ENCODE measurements at regions not wholly inside any gene's neighbourhood (a gene's known extent, or its start where the extent isn't known, plus 50 kb on each side); places are given as distances from the start of the nearest gene placed in this dataset.
"Not testable (repeated sequence)": the region's sequence is repeated elsewhere in the genome, so short reads cannot be mapped to it uniquely, and the experiment has no call there.

- ATAC-seq (ENCODE audit: low read depth in 2 of 2); H3K4me3 Mint-ChIP-seq; H3K36me3 Mint-ChIP-seq: not testable (repeated sequence)
These were observed 77.5 kb upstream of the RGPD5 start for GRCh38 chr2:109716596-109716995.

GRCh38 chr2:109718139-109718538 lies 76.0 kb upstream of the RGPD5 start:
- H3K27ac Mint-ChIP-seq: no peak overlapping the region
- ATAC-seq (ENCODE audit: low read depth in 2 of 2) (no peak), DNase-seq (no peak)
- no peaks in the 10 kb centered on the region for H3K36me3 Mint-ChIP-seq
- no peak overlapping the region for H3K4me3 Mint-ChIP-seq
- peaks cover 0 to 12% (median 9%) of the 10 kb centered on the region in 3 donors for H3K27me3 Mint-ChIP-seq
- H3K4me1 Mint-ChIP-seq: no peaks in the 10 kb centered on the region
- peaks cover 4 to 14% (median 5%) of the 10 kb centered on the region in 7 donors for H3K9me3 Mint-ChIP-seq

More at GRCh38 chr2:109716596-109716995, 77.5 kb upstream of the RGPD5 start:
- H3K9me3 Mint-ChIP-seq, H3K27ac Mint-ChIP-seq, DNase-seq, H3K4me1 Mint-ChIP-seq, H3K27me3 Mint-ChIP-seq: not testable (repeated sequence)

DNA sequence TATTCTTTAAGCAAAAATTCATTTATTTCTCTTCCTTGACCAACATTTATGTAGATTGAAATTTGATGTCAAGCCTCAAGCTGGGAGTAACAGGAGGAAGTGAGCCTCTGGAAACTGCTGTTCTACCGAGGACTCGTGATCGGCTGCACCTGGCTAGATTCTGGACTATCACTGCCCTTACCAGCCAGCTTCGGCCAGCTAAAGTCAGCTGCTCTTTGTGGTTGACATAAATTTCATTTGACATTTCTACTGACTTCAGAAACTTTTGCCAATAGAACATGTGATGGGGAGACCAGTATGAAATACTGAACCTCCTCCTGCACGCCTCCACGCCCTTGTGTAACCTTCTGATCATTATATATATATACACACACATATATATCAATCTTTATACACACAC lies 74.2 kb upstream of the RGPD5 start:
- Mint-ChIP-seq H3K27ac (no peak overlapping the region), H3K4me3 (no peak overlapping the region), H3K27me3 (peaks cover 9 to 27% (median 9%) of the 10 kb centered on the region in 3 donors), H3K36me3 (no peaks in the 10 kb centered on the region), H3K4me1 (no peaks in the 10 kb centered on the region), H3K9me3 (peaks cover 4 to 16% (median 8%) of the 10 kb centered on the region in 7 donors)
- ATAC-seq (ENCODE audit: low read depth in 2 of 2) (no peak), DNase-seq (no peak)

DNA sequence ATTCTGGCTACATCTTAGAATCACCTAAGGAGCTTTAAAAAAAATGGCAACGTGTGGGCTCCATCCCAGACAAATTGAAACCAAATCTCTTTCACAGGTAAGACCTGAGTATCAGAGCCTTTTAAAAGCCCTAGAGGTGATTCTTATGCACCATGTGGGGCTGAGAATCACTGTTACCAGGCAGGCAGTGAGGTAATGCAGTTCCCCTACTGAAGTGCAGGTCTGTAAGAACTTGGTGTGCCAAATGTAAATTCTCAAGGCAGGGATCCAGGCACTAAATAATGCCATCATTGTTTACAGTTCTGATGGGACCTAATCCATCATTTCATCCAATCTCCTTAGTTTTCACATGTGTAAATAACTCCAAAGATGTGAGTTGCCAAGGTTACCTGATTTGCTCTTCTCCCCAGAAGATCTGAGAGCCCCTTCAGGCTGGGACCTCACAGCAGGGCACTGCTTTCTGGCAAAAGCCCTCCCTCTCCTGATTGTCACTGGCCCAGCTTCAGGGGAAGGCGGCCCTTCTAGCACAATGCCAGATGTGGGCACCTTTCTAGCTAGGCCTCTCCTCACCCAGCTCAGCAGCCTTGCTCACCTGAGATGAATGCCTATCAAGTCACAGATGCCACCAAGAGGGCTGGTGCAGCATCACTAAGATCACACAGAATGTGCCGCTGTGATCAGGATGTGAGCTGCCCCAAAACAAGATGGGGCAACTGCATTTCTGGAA lies 73.6 kb upstream of the RGPD5 start:
- H3K9me3 Mint-ChIP-seq: peaks cover 4 to 16% (median 8%) of the 10 kb centered on the region in 7 donors
- H3K4me3 Mint-ChIP-seq: no peak overlapping the region
- H3K36me3 Mint-ChIP-seq: no peaks in the 10 kb centered on the region
- ATAC-seq (ENCODE audit: low read depth in 2 of 2) (no peak), DNase-seq (no peak)
- peaks cover 9 to 33% (median 14%) of the 10 kb centered on the region in 3 donors for H3K27me3 Mint-ChIP-seq
- H3K27ac Mint-ChIP-seq: no peak overlapping the region
- no peaks in the 10 kb centered on the region for H3K4me1 Mint-ChIP-seq

DNA sequence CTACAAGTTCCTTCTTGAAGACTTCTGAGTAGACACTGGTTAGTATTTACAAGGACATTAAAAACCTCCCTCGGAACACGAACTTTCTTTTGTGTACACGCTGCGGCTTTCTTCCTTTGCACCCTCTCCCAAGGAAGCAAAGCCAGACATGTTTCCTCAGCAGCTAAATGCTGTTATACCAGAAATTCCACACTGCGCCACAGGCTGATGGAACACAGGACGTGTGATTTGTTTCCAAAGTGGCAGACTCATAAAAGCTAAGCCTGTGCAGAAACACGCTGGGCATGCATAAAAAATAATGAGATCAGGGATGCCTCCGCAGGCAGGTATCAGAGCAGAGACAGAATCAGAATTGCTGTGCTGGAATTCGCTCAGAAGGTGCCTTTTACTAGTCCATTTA lies 73.0 kb upstream of the RGPD5 start:
- Mint-ChIP-seq H3K27ac (no peak overlapping the region), H3K9me3 (peaks cover 2 to 16% (median 8%) of the 10 kb centered on the region in 7 donors), H3K4me3 (no peak overlapping the region), H3K36me3 (no peaks in the 10 kb centered on the region), H3K27me3 (peaks cover 9 to 29% (median 14%) of the 10 kb centered on the region in 3 donors), H3K4me1 (no peaks in the 10 kb centered on the region)
- ATAC-seq (ENCODE audit: low read depth in 2 of 2) (no peak), DNase-seq (no peak)

DNA sequence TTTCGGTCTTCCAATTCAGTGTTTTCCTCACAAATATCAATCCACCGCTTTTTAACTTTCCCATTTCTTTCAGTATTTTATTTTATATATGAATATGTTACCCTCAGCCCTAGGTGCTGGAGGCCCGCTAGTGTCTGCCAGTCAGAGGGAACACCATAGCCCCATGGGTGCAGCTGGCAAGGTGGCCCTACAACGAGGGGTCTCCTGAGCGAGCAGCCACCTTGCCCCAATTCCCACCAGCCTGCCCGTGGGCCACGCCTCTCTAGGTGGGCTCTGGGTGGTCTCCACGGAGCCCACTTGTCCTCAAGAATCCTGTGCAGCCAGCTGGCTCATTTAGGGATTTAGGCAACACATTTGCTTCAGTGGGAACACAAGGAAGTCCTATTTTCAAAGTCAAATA lies 72.5 kb upstream of the RGPD5 start:
- ATAC-seq (ENCODE audit: low read depth in 2 of 2) (no peak), DNase-seq (no peak)
- Mint-ChIP-seq H3K27ac (no peak overlapping the region), H3K4me3 (no peak overlapping the region), H3K27me3 (peaks cover 9 to 32% (median 14%) of the 10 kb centered on the region in 3 donors), H3K4me1 (no peaks in the 10 kb centered on the region), H3K36me3 (no peaks in the 10 kb centered on the region), H3K9me3 (peaks cover 2 to 16% (median 9%) of the 10 kb centered on the region in 7 donors)

GRCh38 chr2:109722026-109722425 lies 72.1 kb upstream of the RGPD5 start:
- H3K27ac Mint-ChIP-seq: no peak overlapping the region
- H3K4me1 Mint-ChIP-seq: no peaks in the 10 kb centered on the region
- H3K9me3 Mint-ChIP-seq: peaks cover 2 to 16% (median 11%) of the 10 kb centered on the region in 7 donors
- DNase-seq: no peak
- H3K4me3 Mint-ChIP-seq: no peak overlapping the region
- no peaks in the 10 kb centered on the region for H3K36me3 Mint-ChIP-seq
- peaks cover 10 to 36% (median 14%) of the 10 kb centered on the region in 3 donors for H3K27me3 Mint-ChIP-seq
- ATAC-seq (ENCODE audit: low read depth in 2 of 2): no peak

DNA sequence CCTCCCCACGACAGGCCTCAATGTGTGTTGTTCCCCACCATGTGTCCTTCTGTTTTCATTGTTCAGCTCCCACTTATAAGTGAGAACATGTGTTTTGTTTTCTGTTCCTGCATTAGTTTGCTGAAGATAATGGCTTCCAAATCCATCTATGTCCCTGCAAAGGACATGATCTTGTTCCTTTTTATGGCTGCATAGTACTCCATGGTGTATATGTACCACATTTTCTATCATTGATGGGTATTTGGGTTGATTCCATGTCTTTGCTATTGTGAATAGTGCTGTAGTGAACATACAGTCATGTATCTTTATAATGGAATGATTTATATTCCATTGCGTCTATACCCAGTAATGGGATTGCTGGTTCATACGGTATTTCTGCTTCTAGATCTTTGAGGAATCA lies 71.5 kb upstream of the RGPD5 start:
- H3K9me3 Mint-ChIP-seq: peaks cover 2 to 16% (median 12%) of the 10 kb centered on the region in 7 donors
- DNase-seq; H3K27ac Mint-ChIP-seq; H3K36me3 Mint-ChIP-seq; H3K4me3 Mint-ChIP-seq; H3K4me1 Mint-ChIP-seq; ATAC-seq (ENCODE audit: low read depth in 2 of 2): not testable (repeated sequence)
- H3K27me3 Mint-ChIP-seq: peaks cover 12 to 37% (median 14%) of the 10 kb centered on the region in 3 donors

DNA sequence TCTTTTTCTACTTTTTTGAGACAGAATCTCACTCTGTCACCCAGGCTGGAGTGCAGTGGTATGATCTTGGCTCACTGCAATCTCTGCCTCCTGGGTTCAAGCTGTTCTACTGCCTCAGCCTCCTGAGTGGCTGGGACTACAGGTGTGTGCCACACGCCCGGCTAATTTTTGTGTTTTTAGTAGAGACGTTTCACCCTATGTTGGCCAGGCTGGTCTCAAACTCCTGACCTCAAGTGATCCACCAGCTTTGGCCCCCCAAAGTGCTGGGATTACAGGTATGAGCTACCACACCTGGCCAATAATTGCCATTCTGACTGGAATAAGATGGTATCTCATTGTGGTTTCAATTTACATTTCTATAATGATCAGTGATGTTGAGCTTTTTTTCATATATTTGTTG lies 71.0 kb upstream of the RGPD5 start:
- H3K27me3 Mint-ChIP-seq: peaks cover 14 to 37% (median 16%) of the 10 kb centered on the region in 3 donors
- ATAC-seq (ENCODE audit: low read depth in 2 of 2); DNase-seq; H3K4me3 Mint-ChIP-seq; H3K36me3 Mint-ChIP-seq; H3K4me1 Mint-ChIP-seq; H3K27ac Mint-ChIP-seq: not testable (repeated sequence)
- H3K9me3 Mint-ChIP-seq: peaks cover 2 to 17% (median 11%) of the 10 kb centered on the region in 7 donors

GRCh38 chr2:109724533-109725460 lies 69.3 kb upstream of the RGPD5 start:
- H3K27me3 Mint-ChIP-seq: peaks cover 14 to 37% (median 20%) of the 10 kb centered on the region in 3 donors
- no peaks in the 10 kb centered on the region for H3K4me1 Mint-ChIP-seq
- peaks cover 0 to 18% (median 11%) of the 10 kb centered on the region in 7 donors for H3K9me3 Mint-ChIP-seq
- ATAC-seq (ENCODE audit: low read depth in 2 of 2) (no peak), DNase-seq (no peak)
- no peaks in the 10 kb centered on the region for H3K36me3 Mint-ChIP-seq
- H3K4me3 Mint-ChIP-seq: no peak overlapping the region
- H3K27ac Mint-ChIP-seq: no peak overlapping the region

DNA sequence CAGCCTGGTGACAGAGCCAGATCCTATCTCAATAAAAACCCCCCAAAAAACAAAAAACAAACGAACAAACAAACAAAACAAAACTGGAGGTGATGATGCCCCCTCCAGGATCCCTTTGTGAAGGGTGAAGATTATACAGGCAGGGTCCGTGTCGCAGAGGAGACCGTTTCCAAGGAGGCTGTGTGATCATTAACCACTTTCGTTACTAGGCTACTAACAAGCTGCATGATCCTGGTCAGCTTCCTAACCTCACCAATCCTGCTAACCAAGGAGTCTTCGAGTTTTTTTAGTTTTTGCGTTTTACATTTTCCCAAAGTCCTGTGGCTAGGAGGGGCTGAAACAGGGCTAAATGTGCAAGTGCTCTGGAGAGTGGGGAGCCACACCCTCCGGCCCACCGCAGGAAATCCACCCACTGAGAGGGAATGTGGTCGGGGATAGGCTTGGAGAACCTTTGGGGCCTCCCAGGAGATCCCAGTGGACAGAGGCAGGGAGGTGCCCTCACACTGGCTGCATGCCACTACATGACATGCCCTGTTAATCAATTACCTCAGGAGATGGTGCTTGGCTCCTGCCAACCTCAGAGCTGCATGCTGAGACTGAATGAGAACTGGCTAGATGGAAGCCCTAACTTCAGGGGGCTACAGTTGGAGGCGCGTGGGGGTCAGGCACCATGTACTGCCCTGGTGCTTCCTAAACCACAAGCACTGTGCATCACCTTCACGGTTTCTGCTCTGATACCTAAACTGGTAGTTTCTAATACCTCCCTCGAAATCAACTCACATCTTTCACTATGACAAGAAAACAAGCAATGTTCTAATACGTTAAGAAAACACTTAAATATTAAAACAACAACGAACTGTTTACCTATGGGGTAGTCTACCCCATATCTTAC lies 67.5 kb upstream of the RGPD5 start:
- H3K27me3 Mint-ChIP-seq: peaks cover 11 to 37% (median 14%) of the 10 kb centered on the region in 3 donors

GRCh38 chr2:109727929-109728447 lies 66.1 kb upstream of the RGPD5 start:
- no peaks in the 10 kb centered on the region for H3K4me1 Mint-ChIP-seq
- peak overlapping the region in 1 of 8 donors; percentile 15 for H3K4me3 Mint-ChIP-seq
- no peaks in the 10 kb centered on the region for H3K36me3 Mint-ChIP-seq
- no peak overlapping the region for H3K27ac Mint-ChIP-seq
- H3K9me3 Mint-ChIP-seq: peaks cover 0 to 24% (median 9%) of the 10 kb centered on the region in 7 donors
- no peak for DNase-seq
- H3K27me3 Mint-ChIP-seq: peaks cover 11 to 38% (median 14%) of the 10 kb centered on the region in 3 donors
- no peak for ATAC-seq (ENCODE audit: low read depth in 2 of 2)

More for the DNA sequence above, 67.5 kb upstream of the RGPD5 start:
- Mint-ChIP-seq H3K4me1 (no peaks in the 10 kb centered on the region), H3K36me3 (no peaks in the 10 kb centered on the region), H3K27ac (peak overlapping the region in 1 of 6 donors; percentile 39), H3K4me3 (no peak overlapping the region), H3K9me3 (peaks cover 0 to 24% (median 11%) of the 10 kb centered on the region in 7 donors)
- no peak for ATAC-seq (ENCODE audit: low read depth in 2 of 2)
- DNase-seq: no peak

Data from naive B cell (primary cell).